Activated CD4-positive, alpha-beta T cell treated with anti-CD3 and anti-CD28 coated beads for 48 hours (primary cell): ENCODE measurements at regions not wholly inside any gene's neighbourhood (a gene's known extent, or its start where the extent isn't known, plus 50 kb on each side); places are given as distances from the start of the nearest gene placed in this dataset.
"Not testable (repeated sequence)": the region's sequence is repeated elsewhere in the genome, so short reads cannot be mapped to it uniquely, and the experiment has no call there.

ENCODE experiments used
- DNase-seq: peaks from one replicate; pipeline ENCODE4 v3.0.0-alpha.2; 2020

- DNase-seq: no peak
Measured at GRCh38 chr2:191476901-191477300, 201.0 kb upstream of the NABP1 start.

DNA sequence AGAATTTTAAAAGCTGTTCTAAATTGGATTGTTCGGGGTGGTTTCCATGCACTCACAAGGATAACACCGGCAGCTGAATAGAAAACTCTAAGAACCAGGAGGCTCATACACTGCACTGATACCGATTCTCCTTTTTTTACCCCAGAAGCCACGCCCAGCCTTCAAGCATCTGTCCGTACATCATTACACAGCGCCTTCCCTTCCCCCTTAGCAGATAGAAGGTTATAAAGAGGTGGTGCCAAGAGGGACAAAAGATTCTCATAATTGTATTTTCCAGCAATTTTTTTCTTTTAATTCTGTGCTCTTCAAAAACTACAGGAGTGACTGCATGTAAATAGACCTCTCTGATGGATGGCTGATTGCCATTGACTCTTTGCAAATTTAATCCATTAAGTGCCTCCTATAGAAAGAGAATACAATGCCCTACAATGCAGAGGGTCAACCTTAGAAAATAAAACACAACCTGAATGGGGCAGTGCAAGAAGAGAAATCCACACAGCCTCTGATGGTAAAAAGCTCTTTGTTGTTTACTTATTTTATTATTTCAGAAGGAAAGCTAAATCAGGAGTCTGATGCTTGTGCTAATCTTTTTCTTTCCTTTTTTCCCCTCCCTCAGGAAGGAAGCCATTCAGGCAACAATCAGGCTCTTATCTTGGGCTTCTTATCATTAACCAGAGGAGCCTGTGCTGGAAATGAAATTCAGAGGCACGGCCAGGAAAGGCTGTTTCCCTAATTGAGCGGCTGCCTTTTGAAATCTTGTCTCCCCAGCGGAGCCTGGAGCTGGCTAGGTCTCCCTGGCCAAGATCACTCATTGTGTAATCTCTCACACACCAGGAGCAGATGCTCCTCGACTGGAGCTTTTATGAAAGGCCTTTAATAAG, 198.9 kb upstream of the NABP1 start:
- no peak for DNase-seq

DNA sequence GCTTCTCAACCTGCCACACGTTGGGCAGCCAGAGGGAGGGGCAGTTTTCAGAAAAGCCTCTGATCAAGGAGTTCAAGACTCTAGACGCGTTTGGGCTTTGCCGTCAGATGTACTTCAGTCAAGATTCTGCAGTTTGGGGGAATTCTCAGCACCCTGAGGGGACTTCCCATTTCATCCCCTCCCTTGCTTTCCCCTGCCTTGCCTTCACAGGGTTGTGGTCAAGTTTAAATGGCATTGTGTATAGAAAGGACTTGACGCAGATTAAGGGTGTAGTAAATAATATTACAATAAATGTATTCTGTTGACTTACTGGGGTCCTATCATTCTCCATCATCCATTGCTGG, 198.3 kb upstream of the NABP1 start:
- no peak for DNase-seq

DNA sequence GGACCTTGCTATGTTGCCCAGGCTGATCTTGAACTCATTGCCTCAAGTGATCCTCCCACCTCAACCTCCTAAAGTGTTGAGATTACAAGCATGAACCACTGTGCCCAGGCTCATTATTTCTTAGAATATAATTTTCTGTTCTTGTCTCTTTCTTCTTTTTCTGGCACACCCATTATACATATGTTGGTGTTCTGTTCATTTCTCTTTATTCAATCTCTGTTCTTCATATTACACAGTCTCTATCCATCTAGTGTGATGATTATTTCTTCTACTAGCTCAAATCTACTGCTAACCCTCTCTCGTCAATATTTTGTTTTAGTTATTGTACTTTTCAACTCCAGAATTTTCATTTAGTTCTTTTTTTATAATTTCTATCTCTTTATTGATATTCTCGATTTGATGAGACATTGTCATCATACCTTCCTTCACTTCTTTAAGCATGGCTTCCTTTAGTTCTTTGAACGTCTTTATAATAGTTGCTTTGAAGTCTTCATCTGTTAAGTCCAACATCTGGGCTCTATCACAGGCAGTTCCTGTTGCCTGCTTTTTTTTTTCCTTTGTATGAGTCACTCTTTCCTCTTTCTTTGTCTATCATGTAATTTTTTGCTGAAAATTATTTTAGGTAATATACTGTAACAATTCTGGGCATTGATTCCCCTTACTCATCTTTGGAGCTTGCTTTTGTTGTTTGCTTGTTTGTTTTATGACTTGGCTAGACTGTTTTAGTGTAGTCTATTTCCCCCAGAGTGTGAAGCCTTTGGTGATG, 196.4 kb upstream of the NABP1 start:
- DNase-seq: no peak

- DNase-seq: no peak
Measured at GRCh38 chr2:191483117-191483516, 194.8 kb upstream of the NABP1 start.

- peak; percentile 38 for DNase-seq
Measured at GRCh38 chr2:191486584-191487320, 191.2 kb upstream of the NABP1 start.

DNA sequence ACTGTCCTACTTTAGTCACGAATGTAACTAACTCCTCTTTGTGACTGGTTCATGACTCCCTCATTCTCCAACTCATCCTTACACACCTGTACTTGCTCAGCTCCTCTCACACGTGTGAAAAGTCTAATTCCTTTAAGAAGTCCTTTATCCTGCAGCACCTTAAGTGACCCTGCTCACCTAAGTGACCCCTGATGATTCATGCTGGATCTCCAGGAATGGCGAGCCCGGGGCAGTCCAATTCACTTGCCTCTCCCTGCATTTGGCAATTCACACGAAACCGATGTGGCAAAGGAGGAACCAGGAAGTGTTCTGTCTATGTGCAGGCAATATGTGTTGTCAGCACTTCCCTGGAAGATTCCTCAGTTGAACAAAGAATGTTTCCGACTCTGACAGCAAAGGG, 189.8 kb upstream of the NABP1 start:
- DNase-seq: no peak

GRCh38 chr2:191489177-191489576, 188.8 kb upstream of the NABP1 start:
- no peak for DNase-seq

DNA sequence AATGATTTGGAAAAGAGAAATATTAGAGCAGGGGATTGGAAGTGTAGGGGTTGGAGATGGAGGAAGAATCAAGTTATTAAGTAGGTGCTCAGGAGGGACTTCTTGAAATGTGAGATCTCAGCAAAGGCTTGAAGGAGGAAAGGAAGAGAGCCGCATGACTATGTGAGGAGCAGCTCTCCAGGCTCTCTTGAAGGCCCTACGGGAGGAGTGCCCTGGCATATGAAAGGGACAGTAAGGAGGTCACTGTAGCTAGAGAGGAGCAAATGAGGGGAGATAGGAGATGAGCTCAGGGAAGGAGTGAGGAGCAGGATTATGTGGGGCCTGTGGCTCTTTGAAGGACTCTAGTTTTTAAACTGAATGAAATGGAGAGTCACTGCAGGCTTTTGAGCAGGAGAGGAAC, 181.1 kb upstream of the NABP1 start:
- DNase-seq: no peak

DNA sequence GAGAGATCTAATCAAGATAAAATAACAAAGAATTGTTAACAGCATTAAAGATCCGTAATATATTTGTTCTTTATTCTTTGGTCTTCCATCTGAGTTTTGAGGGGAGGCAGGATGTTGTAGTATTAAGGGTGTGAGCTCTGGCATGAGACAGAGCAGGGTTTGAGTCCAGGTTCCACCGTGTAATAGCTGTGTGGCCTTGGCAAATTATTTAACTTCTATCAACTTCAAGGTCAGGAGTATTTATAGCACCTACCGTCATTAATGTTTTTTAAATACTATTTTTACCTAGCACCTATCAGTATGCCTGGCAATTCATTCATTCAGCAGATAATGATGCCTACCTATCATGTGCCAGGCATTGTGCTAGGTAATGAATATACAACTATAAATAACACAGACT, 180.1 kb upstream of the NABP1 start:
- DNase-seq: no peak

GRCh38 chr2:191499050-191499449, 178.9 kb upstream of the NABP1 start:
- DNase-seq: no peak

DNA sequence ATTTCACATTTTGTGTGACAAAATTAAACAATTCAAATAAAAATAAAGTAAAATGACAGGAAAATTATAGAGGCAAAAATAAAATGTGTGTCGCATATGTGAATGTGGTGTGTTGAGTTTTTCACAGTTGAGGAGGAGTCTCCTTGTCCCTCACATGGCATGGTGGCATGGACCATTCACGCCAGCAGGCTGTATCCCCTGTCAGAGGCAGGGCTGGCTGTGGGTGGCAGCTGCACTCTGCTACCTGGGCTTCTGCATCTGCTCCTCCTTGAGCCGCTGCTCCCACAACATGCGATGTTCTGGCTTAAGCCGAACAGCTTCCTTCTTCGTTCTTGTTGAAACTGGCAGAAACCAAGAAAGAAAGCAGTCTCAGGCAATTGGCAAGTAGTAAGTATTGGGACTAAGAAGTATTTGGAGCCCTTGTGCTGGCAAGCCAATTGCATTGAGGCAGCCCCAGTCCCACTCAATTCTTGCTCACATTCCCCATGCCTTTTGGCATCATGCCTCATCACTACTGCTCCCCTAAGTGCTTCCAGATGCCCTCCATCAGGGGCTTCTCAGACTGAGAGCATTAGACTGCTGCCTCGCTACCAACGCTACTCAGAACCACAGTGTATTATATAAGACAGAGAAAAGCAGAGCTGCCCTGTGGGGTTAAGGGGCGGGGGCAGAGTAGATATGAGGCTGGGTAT, 177.9 kb upstream of the NABP1 start:
- no peak for DNase-seq

GRCh38 chr2:191500566-191500883, 177.4 kb upstream of the NABP1 start:
- DNase-seq: no peak

- DNase-seq: no peak
Measured at GRCh38 chr2:191500884-191501560, 176.9 kb upstream of the NABP1 start.

DNA sequence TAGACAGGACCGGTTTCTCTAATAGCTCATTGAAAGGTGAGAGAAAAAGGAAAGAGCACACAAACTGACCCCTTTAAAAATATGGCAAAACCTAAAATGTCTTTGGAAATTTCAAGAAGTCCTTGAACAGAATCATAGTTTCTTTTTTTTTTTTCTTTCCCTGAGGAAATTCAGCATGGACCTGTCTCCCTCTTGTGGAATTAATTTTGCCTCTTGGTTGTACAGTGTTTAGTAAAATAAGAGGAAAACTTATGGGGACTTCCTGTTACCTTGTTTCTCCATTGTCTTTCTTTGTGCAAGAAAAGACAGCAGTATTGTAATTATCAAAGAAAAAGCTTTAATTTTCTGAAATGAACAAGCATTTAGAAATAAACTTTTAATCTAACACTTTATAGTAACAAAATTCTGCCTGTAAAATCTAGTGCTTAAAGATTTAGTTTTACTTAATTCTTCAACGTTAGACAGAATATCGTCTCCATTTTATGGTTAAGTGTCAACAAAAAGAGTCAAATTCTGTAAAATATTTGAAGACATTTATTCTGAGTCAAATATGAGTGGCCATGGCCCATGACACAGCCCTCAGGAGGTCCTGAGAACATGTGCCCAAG, 176.3 kb upstream of the NABP1 start:
- no peak for DNase-seq

DNA sequence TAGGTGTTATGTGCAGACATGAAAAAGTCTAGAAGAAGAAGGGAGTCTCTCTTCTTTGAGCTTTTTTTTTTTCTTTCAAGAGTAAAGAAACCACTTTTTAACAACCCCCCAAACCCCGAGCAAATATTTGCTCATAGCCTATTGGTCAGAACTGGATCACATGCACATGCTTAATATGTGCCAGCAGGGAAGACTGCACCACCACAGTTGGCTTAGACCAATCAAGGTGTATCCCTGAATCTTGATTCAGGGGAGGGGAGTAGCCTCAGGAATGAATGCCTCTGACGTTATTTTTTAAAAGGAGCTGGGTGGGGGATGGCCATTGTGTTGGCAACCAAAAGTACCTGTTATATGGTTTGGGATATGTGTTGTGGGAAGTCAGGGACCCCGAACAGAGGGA, 171.4 kb upstream of the NABP1 start:
- DNase-seq: no peak

DNA sequence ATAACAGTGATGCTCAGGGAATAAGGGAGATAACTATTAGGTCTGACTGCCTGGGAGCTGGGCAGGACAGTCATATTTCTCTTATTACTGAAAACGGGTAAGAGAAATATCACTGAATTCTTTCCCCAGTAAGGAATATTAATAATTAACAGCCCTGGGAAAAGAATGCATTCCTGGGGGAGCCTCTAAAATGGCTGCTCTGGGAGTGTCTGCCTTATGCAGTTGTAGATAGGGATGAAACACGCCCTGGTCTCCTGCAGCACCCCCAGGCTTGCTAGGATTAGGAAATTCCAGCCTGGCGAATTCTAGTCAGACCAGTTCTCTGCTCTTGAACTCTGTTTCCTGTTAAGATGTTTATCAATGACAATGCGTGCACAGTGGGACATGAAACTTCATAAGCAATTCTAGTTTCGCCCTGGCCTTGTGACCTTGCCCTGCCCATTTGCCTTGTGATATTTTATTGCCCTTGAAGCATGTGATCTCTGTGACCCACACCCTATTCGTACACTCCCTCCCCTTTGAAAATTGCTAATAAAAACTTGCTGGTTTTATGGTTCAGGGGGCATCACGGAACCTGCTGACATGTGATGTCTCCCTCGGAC, 170.6 kb upstream of the NABP1 start:
- not testable (repeated sequence) for DNase-seq

- DNase-seq: no peak
Measured at GRCh38 chr2:191508738-191509137, 169.2 kb upstream of the NABP1 start.

GRCh38 chr2:191512216-191512835, 165.6 kb upstream of the NABP1 start:
- no peak for DNase-seq

DNA sequence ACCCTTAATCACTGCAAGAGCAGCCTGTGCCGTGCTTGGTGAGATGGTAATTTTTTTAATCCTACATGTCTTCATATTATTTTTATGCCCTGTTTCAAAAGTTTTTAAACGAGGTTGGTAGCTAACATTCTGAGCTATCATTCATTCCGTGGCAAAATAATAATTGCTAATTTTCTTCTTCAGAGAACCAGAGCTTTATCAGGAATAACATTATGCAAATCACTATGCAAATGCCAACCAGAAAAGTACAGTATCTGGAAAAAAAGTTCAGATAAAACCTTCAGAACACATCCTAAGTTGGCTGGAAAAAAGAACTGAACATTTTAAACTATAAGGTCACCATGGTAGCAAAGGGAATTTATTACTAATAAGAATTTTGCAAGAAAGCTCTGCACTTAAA, 165.1 kb upstream of the NABP1 start:
- DNase-seq: no peak

DNA sequence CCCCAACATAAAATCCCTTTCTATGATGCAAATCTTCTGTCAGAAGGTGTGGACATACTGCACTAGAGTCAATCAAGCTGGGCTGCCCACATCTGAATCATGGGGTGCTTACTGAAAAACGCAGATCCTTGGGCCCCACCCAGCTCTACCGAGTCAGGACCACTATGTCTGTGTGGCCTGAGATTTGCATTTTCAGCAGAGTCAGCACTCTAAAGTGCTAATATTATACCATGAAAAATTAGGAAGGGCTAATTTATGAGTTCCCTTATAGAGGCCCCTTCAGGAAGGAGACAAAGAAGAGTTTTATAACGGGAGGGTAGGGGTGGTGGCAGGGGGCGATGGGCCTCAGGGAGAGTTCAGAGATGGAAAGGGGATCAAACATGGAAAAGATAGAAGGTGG, 163.3 kb upstream of the NABP1 start:
- no peak for DNase-seq
